ENCODE measurements at regions not wholly inside any gene's neighbourhood (a gene's known extent, or its start where the extent isn't known, plus 50 kb on each side); places are given as distances from the start of the nearest gene placed in this dataset.
A peak's percentile ranks its signal among the peaks of the same experiment; 100 is the strongest.

GRCh38 chr1:188062456-188062855, 1233.7 kb downstream of the PLA2G4A start:
- Histone ChIP-seq H3K79me2 (ENCODE audit: insufficient read depth, low read length) (no peaks in the 10 kb centered on the region), H3F3A (ENCODE audit: insufficient read depth, low read length) (no peaks in the 10 kb centered on the region), H3K4me1 (ENCODE audit: insufficient read depth, low read length, severe bottlenecking) (no peaks in the 10 kb centered on the region), H4K20me1 (ENCODE audit: insufficient read depth, low read length) (no peaks in the 10 kb centered on the region), H3K36me3 (ENCODE audit: insufficient read depth, low read length) (no peaks in the 10 kb centered on the region), H3K4me2 (ENCODE audit: low read length) (no peak overlapping the region), H3K4me3 (ENCODE audit: low read depth, low read length, poor library complexity, severe bottlenecking) (no peak overlapping the region), H3K27ac (ENCODE audit: low read depth, low read length, poor library complexity, severe bottlenecking) (no peak overlapping the region), H3K9me3 (ENCODE audit: low read length) (no peaks in the 10 kb centered on the region), H3K9me2 (ENCODE audit: low read depth, low read length) (no peaks in the 10 kb centered on the region), H3K27me3 (ENCODE audit: insufficient read depth, low read length) (no peaks in the 10 kb centered on the region), H3K9ac (ENCODE audit: low read length) (no peak overlapping the region), H2AFZ (ENCODE audit: low read length) (no peak overlapping the region)
- no peak for TF ChIP-seq EZH2 (IDR thresholded peaks at IDR 0.05; ENCODE audit: borderline replicate concordance, low read length)
- no peak for TF ChIP-seq CTCF (IDR thresholded peaks at IDR 0.05; ENCODE audit: low read length)

DNA sequence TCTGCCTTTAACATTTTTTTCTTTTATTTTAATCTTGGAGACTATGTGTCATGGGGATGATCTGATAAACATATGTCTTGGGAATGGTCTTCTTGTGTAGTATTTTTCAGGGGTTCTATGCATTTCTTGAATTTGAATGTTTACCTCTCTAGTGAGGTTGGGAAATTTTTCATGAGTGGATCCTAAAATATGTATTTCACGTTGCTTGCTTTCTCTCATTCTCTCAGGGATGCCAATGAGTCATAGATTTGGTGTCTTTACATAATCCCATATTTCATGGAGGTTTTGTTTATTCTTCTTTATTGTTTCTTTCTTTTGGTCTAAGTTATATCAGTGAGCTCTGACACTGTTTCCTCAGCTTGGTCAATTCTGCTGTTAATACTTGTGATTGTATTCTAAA, 1237.2 kb downstream of the PLA2G4A start:
- no peak for TF ChIP-seq EZH2 (IDR thresholded peaks at IDR 0.05; ENCODE audit: borderline replicate concordance, low read length)
- TF ChIP-seq CTCF (IDR thresholded peaks at IDR 0.05; ENCODE audit: low read length): no peak
- Histone ChIP-seq H3K9me3 (ENCODE audit: low read length) (no peaks in the 10 kb centered on the region), H3F3A (ENCODE audit: insufficient read depth, low read length) (no peaks in the 10 kb centered on the region), H3K36me3 (ENCODE audit: insufficient read depth, low read length) (no peaks in the 10 kb centered on the region), H3K27ac (ENCODE audit: low read depth, low read length, poor library complexity, severe bottlenecking) (no peak overlapping the region), H3K9me2 (ENCODE audit: low read depth, low read length) (no peaks in the 10 kb centered on the region), H3K9ac (ENCODE audit: low read length) (no peak overlapping the region), H2AFZ (ENCODE audit: low read length) (no peak overlapping the region), H3K79me2 (ENCODE audit: insufficient read depth, low read length) (no peaks in the 10 kb centered on the region), H3K27me3 (ENCODE audit: insufficient read depth, low read length) (no peaks in the 10 kb centered on the region), H4K20me1 (ENCODE audit: insufficient read depth, low read length) (no peaks in the 10 kb centered on the region), H3K4me3 (ENCODE audit: low read depth, low read length, poor library complexity, severe bottlenecking) (no peak overlapping the region), H3K4me2 (ENCODE audit: low read length) (no peak overlapping the region), H3K4me1 (ENCODE audit: insufficient read depth, low read length, severe bottlenecking) (no peaks in the 10 kb centered on the region)

DNA sequence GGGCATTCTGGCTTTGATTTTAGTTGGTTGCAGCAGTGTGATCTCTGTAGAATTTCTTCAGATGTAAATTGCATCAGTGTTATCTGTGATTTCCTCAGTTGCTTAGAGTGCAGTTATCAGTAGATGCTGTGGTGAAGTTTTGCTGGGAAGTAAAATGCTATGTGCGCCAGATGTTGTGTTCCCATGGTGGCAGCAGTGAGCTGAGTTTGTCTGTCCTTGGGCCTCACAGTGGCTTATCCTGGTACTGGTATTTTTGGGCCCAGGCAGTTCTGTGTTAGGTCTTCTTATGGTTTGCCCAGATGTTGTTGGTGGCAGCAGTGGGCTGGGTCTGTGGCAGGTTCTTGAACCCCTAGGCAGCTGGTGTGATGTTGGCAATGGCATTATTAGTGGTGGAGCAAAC, 1242.1 kb downstream of the PLA2G4A start:
- no peaks in the 10 kb centered on the region for H3K9me2 ChIP-seq (ENCODE audit: low read depth, low read length)
- no peak overlapping the region for H3K4me2 ChIP-seq (ENCODE audit: low read length)
- no peaks in the 10 kb centered on the region for H3K79me2 ChIP-seq (ENCODE audit: insufficient read depth, low read length)
- H3K4me3 ChIP-seq (ENCODE audit: low read depth, low read length, poor library complexity, severe bottlenecking): no peak overlapping the region
- no peak overlapping the region for H2AFZ ChIP-seq (ENCODE audit: low read length)
- no peaks in the 10 kb centered on the region for H3F3A ChIP-seq (ENCODE audit: insufficient read depth, low read length)
- no peak overlapping the region for H3K27ac ChIP-seq (ENCODE audit: low read depth, low read length, poor library complexity, severe bottlenecking)
- H4K20me1 ChIP-seq (ENCODE audit: insufficient read depth, low read length): no peaks in the 10 kb centered on the region
- no peaks in the 10 kb centered on the region for H3K36me3 ChIP-seq (ENCODE audit: insufficient read depth, low read length)
- H3K4me1 ChIP-seq (ENCODE audit: insufficient read depth, low read length, severe bottlenecking): no peaks in the 10 kb centered on the region
- no peak overlapping the region for H3K9ac ChIP-seq (ENCODE audit: low read length)
- H3K9me3 ChIP-seq (ENCODE audit: low read length): no peaks in the 10 kb centered on the region
- no peaks in the 10 kb centered on the region for H3K27me3 ChIP-seq (ENCODE audit: insufficient read depth, low read length)
- TF ChIP-seq CTCF (IDR thresholded peaks at IDR 0.05; ENCODE audit: low read length) (peak; percentile 19; the same call in 1 of the 2 replicates), EZH2 (IDR thresholded peaks at IDR 0.05; ENCODE audit: borderline replicate concordance, low read length) (no peak)
